ENCODE measurements at regions not wholly inside any gene's neighbourhood (a gene's known extent, or its start where the extent isn't known, plus 50 kb on each side); places are given as distances from the start of the nearest gene placed in this dataset.

DNA sequence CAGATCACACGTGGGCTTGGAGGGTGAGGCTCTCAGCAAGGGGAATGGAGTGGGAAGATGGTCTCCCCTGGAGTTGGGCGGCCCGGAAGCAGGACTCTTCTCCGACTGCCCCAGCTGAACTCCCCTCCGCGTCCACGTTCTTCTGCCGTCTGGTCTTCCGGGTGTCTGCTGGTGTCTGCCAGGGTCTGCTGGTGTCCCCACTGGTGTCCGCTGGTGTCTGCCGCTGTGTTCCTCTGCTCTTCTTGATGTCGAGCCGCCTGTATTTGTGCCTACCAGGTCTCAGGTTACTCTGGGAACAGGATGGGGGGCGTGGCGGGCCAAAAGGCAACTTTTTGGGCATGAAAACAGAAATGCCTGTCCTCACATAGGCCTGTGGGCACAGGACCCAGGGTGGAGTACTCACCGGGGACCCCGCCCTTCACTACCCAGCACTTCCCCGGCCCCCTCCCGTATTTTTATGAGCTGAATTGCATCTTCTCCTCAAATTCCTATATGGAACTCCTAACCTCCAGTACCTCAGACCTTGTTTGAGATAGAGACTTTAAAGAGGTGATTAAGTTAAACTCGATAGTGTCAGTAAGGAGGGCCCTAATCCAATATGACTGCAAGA is 675.4 kb downstream of the SEMA5A start:
- no peak for TF ChIP-seq EZH2 (IDR thresholded peaks at IDR 0.05; ENCODE audit: low read length, missing control alignments)
- TF ChIP-seq, protein P1, sequence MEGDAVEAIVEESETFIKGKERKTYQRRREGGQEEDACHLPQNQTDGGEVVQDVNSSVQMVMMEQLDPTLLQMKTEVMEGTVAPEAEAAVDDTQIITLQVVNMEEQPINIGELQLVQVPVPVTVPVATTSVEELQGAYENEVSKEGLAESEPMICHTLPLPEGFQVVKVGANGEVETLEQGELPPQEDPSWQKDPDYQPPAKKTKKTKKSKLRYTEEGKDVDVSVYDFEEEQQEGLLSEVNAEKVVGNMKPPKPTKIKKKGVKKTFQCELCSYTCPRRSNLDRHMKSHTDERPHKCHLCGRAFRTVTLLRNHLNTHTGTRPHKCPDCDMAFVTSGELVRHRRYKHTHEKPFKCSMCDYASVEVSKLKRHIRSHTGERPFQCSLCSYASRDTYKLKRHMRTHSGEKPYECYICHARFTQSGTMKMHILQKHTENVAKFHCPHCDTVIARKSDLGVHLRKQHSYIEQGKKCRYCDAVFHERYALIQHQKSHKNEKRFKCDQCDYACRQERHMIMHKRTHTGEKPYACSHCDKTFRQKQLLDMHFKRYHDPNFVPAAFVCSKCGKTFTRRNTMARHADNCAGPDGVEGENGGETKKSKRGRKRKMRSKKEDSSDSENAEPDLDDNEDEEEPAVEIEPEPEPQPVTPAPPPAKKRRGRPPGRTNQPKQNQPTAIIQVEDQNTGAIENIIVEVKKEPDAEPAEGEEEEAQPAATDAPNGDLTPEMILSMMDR (conservative IDR thresholded peaks at IDR 0.05 in 1 of 2, IDR thresholded peaks at IDR 0.05 in 1 of 2; ENCODE audit: low read depth in 1 of 2, low read length in 2 of 2), result no peak
- no peaks in the 10 kb centered on the region for H4K20me1 ChIP-seq (ENCODE audit: control insufficient read depth, extremely low read depth, insufficient read depth, low read length)
- no peaks in the 10 kb centered on the region for H3K4me1 ChIP-seq (ENCODE audit: control insufficient read depth, extremely low read depth, insufficient read depth, low read length)
- H3K9me3 ChIP-seq (ENCODE audit: control insufficient read depth, insufficient read depth, low read depth, low read length), result no peaks in the 10 kb centered on the region
- H3K36me3 ChIP-seq (ENCODE audit: control insufficient read depth, insufficient read depth, low read length), result no peaks in the 10 kb centered on the region
- H3K4me3 ChIP-seq (replicated peaks in 1 of 4; ENCODE audit: control extremely low read depth in 1 of 4, insufficient read depth in 1 of 4, low read depth in 3 of 4, low read length in 4 of 4), result no peak overlapping the region
- H3K9ac ChIP-seq (ENCODE audit: insufficient read depth, low read length), result no peak overlapping the region
- no peak overlapping the region for H2AFZ ChIP-seq (ENCODE audit: low read length)
- H3K79me2 ChIP-seq (ENCODE audit: control insufficient read depth, insufficient read depth, low read length), result no peaks in the 10 kb centered on the region
- no peaks in the 10 kb centered on the region for H3K27me3 ChIP-seq (ENCODE audit: control insufficient read depth, insufficient read depth, low read length)
- H3K4me2 ChIP-seq (ENCODE audit: extremely low read depth, insufficient read depth, low read length), result no peak overlapping the region
- no peak overlapping the region for H3K27ac ChIP-seq (ENCODE audit: insufficient read depth, low read length)
- no peak for DNase-seq (ENCODE audit: low read depth in 2 of 2)

DNA sequence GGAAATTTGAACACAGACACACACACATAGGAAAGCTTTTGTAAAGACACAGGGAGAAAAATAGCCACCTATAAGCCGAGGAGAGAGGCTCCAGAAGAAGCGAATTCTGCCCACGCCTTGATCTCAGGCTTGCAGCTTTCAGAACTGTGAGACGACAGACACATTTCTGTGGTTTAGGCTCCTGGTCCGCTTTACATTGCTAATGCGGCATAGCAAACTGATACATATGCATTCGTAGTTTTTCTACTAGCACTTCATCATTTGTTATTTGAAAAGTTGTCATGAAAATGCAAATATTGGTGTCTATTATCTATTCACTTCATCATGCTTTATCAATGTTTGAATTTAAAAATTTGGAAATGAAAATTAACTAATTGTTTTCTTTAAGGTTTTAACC is 674.9 kb downstream of the SEMA5A start:
- no peaks in the 10 kb centered on the region for H3K27me3 ChIP-seq (ENCODE audit: control insufficient read depth, insufficient read depth, low read length)
- H3K4me2 ChIP-seq (ENCODE audit: extremely low read depth, insufficient read depth, low read length), result no peak overlapping the region
- H2AFZ ChIP-seq (ENCODE audit: low read length), result no peak overlapping the region

DNA sequence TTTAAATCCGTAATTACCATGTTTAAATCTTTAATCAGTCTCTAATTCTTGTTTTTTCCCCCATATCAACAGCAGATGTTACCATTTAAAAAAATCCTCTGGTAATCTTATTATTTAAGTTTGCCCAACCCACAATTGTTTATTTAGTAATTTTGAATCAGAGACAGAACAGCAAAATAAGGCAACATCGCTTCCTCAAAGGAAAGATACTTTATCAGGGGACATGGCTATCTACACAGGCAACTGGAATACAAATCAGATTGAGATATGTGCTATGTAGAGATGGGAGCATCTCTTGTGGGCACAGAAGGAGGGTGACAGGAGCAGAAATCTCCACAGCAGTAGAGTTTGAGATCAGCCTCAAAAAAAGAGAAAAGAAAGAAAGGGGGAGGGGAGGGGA is 674.4 kb downstream of the SEMA5A start:
- H4K20me1 ChIP-seq (ENCODE audit: control insufficient read depth, extremely low read depth, insufficient read depth, low read length), result no peaks in the 10 kb centered on the region

More for the DNA sequence above, 674.9 kb downstream of the SEMA5A start:
- Histone ChIP-seq H3K4me1 (ENCODE audit: control insufficient read depth, extremely low read depth, insufficient read depth, low read length) (no peaks in the 10 kb centered on the region), H4K20me1 (ENCODE audit: control insufficient read depth, extremely low read depth, insufficient read depth, low read length) (no peaks in the 10 kb centered on the region), H3K36me3 (ENCODE audit: control insufficient read depth, insufficient read depth, low read length) (no peaks in the 10 kb centered on the region), H3K9ac (ENCODE audit: insufficient read depth, low read length) (no peak overlapping the region), H3K4me3 (replicated peaks in 1 of 4; ENCODE audit: control extremely low read depth in 1 of 4, insufficient read depth in 1 of 4, low read depth in 3 of 4, low read length in 4 of 4) (no peak overlapping the region), H3K9me3 (ENCODE audit: control insufficient read depth, insufficient read depth, low read depth, low read length) (no peaks in the 10 kb centered on the region), H3K27ac (ENCODE audit: insufficient read depth, low read length) (no peak overlapping the region), H3K79me2 (ENCODE audit: control insufficient read depth, insufficient read depth, low read length) (no peaks in the 10 kb centered on the region)
- peak in 1 of 2 donors; percentile 37 for DNase-seq (ENCODE audit: low read depth in 2 of 2)
- TF ChIP-seq, protein P1 (conservative IDR thresholded peaks at IDR 0.05 in 1 of 2, IDR thresholded peaks at IDR 0.05 in 1 of 2; ENCODE audit: low read depth in 1 of 2, low read length in 2 of 2), result no peak
- no peak for TF ChIP-seq EZH2 (IDR thresholded peaks at IDR 0.05; ENCODE audit: low read length, missing control alignments)

More for the DNA sequence above, 674.4 kb downstream of the SEMA5A start:
- H2AFZ ChIP-seq (ENCODE audit: low read length), result no peak overlapping the region
- H3K27me3 ChIP-seq (ENCODE audit: control insufficient read depth, insufficient read depth, low read length), result no peaks in the 10 kb centered on the region
- no peak overlapping the region for H3K27ac ChIP-seq (ENCODE audit: insufficient read depth, low read length)
- H3K4me1 ChIP-seq (ENCODE audit: control insufficient read depth, extremely low read depth, insufficient read depth, low read length), result no peaks in the 10 kb centered on the region
- no peak overlapping the region for H3K4me3 ChIP-seq (replicated peaks in 1 of 4; ENCODE audit: control extremely low read depth in 1 of 4, insufficient read depth in 1 of 4, low read depth in 3 of 4, low read length in 4 of 4)
- no peaks in the 10 kb centered on the region for H3K79me2 ChIP-seq (ENCODE audit: control insufficient read depth, insufficient read depth, low read length)
- no peak overlapping the region for H3K9ac ChIP-seq (ENCODE audit: insufficient read depth, low read length)
- no peak for DNase-seq (ENCODE audit: low read depth in 2 of 2)
- H3K36me3 ChIP-seq (ENCODE audit: control insufficient read depth, insufficient read depth, low read length), result no peaks in the 10 kb centered on the region
- TF ChIP-seq EZH2 (IDR thresholded peaks at IDR 0.05; ENCODE audit: low read length, missing control alignments), result no peak
- TF ChIP-seq, protein P1 (conservative IDR thresholded peaks at IDR 0.05 in 1 of 2, IDR thresholded peaks at IDR 0.05 in 1 of 2; ENCODE audit: low read depth in 1 of 2, low read length in 2 of 2), result no peak
- H3K9me3 ChIP-seq (ENCODE audit: control insufficient read depth, insufficient read depth, low read depth, low read length), result no peaks in the 10 kb centered on the region
- H3K4me2 ChIP-seq (ENCODE audit: extremely low read depth, insufficient read depth, low read length), result no peak overlapping the region

Measured in fibroblast of lung (primary cell).